ENCODE measurements at regions not wholly inside any gene's neighbourhood (a gene's known extent, or its start where the extent isn't known, plus 50 kb on each side); places are given as distances from the start of the nearest gene placed in this dataset.

DNA sequence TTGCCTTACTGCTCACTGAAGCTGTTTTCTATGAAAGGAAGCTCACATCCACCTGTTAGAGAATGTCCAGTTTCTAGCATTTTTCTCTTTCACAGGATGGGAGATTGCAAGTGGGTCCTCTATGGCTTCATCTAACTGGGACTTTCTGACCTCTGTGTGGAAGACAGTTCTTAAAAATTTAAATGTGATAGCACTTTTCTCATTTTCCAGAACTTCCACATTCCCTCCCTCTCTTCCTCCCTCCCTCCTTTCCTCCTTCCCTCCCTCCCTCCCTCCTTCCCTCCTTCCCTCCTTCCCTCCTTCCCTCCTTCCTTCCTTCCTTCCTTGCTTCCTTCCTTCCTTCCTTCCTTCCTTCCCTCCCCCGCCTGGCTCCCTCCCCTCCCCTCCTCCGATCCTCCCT lies 291.1 kb downstream of the DOK5 start:
- ATAC-seq = no peak
- TF ChIP-seq ARNTL (CRISPR knock-in tag; IDR thresholded peaks at IDR 0.05; ENCODE audit: borderline replicate concordance, low read depth) = no peak
- TF ChIP-seq BACH2 (CRISPR knock-in tag; IDR thresholded peaks at IDR 0.05; ENCODE audit: borderline replicate concordance) = no peak
- TF ChIP-seq POU6F1 (CRISPR knock-in tag; IDR thresholded peaks at IDR 0.05; ENCODE audit: borderline replicate concordance, low read depth) = no peak
- TF ChIP-seq ZFP30 (CRISPR knock-in tag; IDR thresholded peaks at IDR 0.05) = no peak
- TF ChIP-seq, protein P1, sequence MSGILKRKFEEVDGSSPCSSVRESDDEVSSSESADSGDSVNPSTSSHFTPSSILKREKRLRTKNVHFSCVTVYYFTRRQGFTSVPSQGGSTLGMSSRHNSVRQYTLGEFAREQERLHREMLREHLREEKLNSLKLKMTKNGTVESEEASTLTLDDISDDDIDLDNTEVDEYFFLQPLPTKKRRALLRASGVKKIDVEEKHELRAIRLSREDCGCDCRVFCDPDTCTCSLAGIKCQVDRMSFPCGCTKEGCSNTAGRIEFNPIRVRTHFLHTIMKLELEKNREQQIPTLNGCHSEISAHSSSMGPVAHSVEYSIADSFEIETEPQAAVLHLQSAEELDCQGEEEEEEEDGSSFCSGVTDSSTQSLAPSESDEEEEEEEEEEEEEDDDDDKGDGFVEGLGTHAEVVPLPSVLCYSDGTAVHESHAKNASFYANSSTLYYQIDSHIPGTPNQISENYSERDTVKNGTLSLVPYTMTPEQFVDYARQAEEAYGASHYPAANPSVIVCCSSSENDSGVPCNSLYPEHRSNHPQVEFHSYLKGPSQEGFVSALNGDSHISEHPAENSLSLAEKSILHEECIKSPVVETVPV (CRISPR knock-in tag; IDR thresholded peaks at IDR 0.05) = no peak
- TF ChIP-seq TSHZ2 (CRISPR knock-in tag; IDR thresholded peaks at IDR 0.05) = no peak
- TF ChIP-seq CSDC2 (CRISPR knock-in tag; IDR thresholded peaks at IDR 0.05) = no peak
- no peak for TF ChIP-seq ESRRG (CRISPR knock-in tag; IDR thresholded peaks at IDR 0.05)
- TF ChIP-seq PATZ1 (CRISPR knock-in tag; IDR thresholded peaks at IDR 0.05; ENCODE audit: borderline replicate concordance) = no peak
- TF ChIP-seq ZC3H10 (CRISPR knock-in tag; IDR thresholded peaks at IDR 0.05) = no peak
- no peak for TF ChIP-seq RARB (CRISPR knock-in tag; IDR thresholded peaks at IDR 0.05)
- no peak for TF ChIP-seq ZNF8 (CRISPR knock-in tag; IDR thresholded peaks at IDR 0.05)
- no peak for TF ChIP-seq PPARA (CRISPR knock-in tag; IDR thresholded peaks at IDR 0.05; ENCODE audit: borderline replicate concordance)
- TF ChIP-seq CREB5 (CRISPR knock-in tag; IDR thresholded peaks at IDR 0.05; ENCODE audit: low read depth) = no peak
- no peak for TF ChIP-seq ZNF70 (CRISPR knock-in tag; IDR thresholded peaks at IDR 0.05)
- TF ChIP-seq ISL1 (CRISPR knock-in tag; IDR thresholded peaks at IDR 0.05) = no peak
- TF ChIP-seq TOX (CRISPR knock-in tag; IDR thresholded peaks at IDR 0.05; ENCODE audit: borderline replicate concordance) = no peak
- TF ChIP-seq ZNF565 (CRISPR knock-in tag; conservative IDR thresholded peaks at IDR 0.05; ENCODE audit: low read depth) = no peak
- TF ChIP-seq ZFP3 (CRISPR knock-in tag; IDR thresholded peaks at IDR 0.05) = no peak

DNA sequence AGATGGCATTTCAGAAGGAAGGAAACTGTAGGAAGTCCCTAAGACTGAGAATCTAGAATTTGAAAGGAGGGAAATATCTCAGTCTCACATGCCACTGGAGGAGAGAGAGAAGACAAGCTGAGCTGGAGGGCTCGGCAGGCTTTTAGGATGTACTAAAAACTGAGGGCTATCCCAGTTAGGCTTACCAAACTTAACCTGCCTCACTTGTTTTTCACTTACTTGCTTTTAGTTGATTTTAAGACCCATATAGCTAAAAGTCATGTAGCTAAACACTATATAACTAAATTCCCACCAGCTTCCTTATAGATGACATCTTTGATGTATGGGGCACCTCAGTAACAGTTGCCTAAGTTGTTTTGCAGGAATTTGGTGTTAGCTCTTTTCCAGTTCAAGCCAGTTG lies 288.0 kb downstream of the DOK5 start:
- no peak for ATAC-seq
- TF ChIP-seq ZFP30 (CRISPR knock-in tag; IDR thresholded peaks at IDR 0.05) (no peak), CSDC2 (CRISPR knock-in tag; IDR thresholded peaks at IDR 0.05) (no peak), ESRRG (CRISPR knock-in tag; IDR thresholded peaks at IDR 0.05) (no peak), ZNF8 (CRISPR knock-in tag; IDR thresholded peaks at IDR 0.05) (no peak), ZC3H10 (CRISPR knock-in tag; IDR thresholded peaks at IDR 0.05) (no peak), TSHZ2 (CRISPR knock-in tag; IDR thresholded peaks at IDR 0.05) (no peak), PPARA (CRISPR knock-in tag; IDR thresholded peaks at IDR 0.05; ENCODE audit: borderline replicate concordance) (no peak), ISL1 (CRISPR knock-in tag; IDR thresholded peaks at IDR 0.05) (no peak), ZNF565 (CRISPR knock-in tag; conservative IDR thresholded peaks at IDR 0.05; ENCODE audit: low read depth) (no peak)
- TF ChIP-seq, protein P1 (CRISPR knock-in tag; IDR thresholded peaks at IDR 0.05) = no peak

Measured in SK-N-SH treated with all-trans-retinoic acid at 6 μM for 48 hours (cell line).